Endothelial cell of umbilical vein (primary cell): ENCODE measurements at regions not wholly inside any gene's neighbourhood (a gene's known extent, or its start where the extent isn't known, plus 50 kb on each side); places are given as distances from the start of the nearest gene placed in this dataset.

ENCODE experiments used
- BruUV-seq: library from RNA; stranded (reverse); fragments of 400-500 nt; replicated peaks from 2 replicates; lab custom pipeline; 2021; lab: Mats Ljungman, UMichigan
- CTCF ChIA-PET: fragments of 300-600, 350-600 bp; sonication (Branson Sonifier 250); formaldehyde crosslinking; loops from one replicate; lab custom pipeline; 2021; ENCODE audit warnings: antibody characterized with exemption, inconsistent platforms; lab: Charles Lee
- POLR2A ChIA-PET: fragments of 300-600, 350-600 bp; sonication (Branson Sonifier 250); formaldehyde crosslinking; loops from one replicate; lab custom pipeline; 2021; ENCODE audit warnings: antibody characterized with exemption, inconsistent platforms; lab: Charles Lee
- DNase-seq: peaks from one replicate; pipeline ENCODE4 v3.0.0-alpha.2; 2011; ENCODE audit warnings: low read depth, low spot score
- FAIRE-seq: peaks from 2 replicates; lab custom pipeline; 2011; peaks lifted over from hg19 to GRCh38; lab: Jason Lieb, UNC
- H2AFZ ChIP-seq: 2 replicates; pipeline ENCODE4 v1.6.0; 2012; ENCODE audit warnings: low read depth, low read length, control low read depth, inconsistent platforms
- H3K27ac ChIP-seq: 2 replicates; pipeline ENCODE4 v1.5.1; 2011; ENCODE audit warnings: low read depth, mild to moderate bottlenecking, control low read depth, low read length, moderate library complexity; ENCODE audit not compliant: insufficient read depth
- H3K27me3 ChIP-seq, 2 experiments: 2 replicates each; pipeline versions ENCODE4 v1.6.0 to v1.6.1; 2011; ENCODE audit warnings: low read length in 2 of 2, mixed read lengths in 1 of 2; ENCODE audit not compliant: control insufficient read depth in 2 of 2, insufficient read depth in 2 of 2
- H3K36me3 ChIP-seq, 2 experiments: 2 replicates in 1 of 2; 3 replicates in 1 of 2; pipeline ENCODE4 v1.5.1; 2011; ENCODE audit warnings: low read length in 2 of 2, mild to moderate bottlenecking in 1 of 2, moderate library complexity in 1 of 2; ENCODE audit not compliant: control insufficient read depth in 2 of 2, insufficient read depth in 2 of 2; ENCODE audit errors: extremely low read depth in 1 of 2
- H3K4me1 ChIP-seq: 3 replicates; pipeline ENCODE4 v1.5.1; 2011; ENCODE audit warnings: mild to moderate bottlenecking, low read length; ENCODE audit not compliant: control insufficient read depth, insufficient read depth; ENCODE audit errors: extremely low read depth
- H3K4me2 ChIP-seq: 2 replicates; pipeline ENCODE4 v1.6.1; 2011; ENCODE audit warnings: low read length, control low read depth, mixed read lengths; ENCODE audit not compliant: insufficient read depth
- H3K4me3 ChIP-seq, 3 experiments: fragments of 200-600 bp in 1 of 3; sonication (generic), shearing (Covaris generic) in 1 of 3; replicated peaks in 1 of 3; 2 replicates each; pipeline ENCODE4 v1.5.1; 2011 to 2016; ENCODE audit warnings: control low read depth in 3 of 3, low read length in 3 of 3, mild to moderate bottlenecking in 2 of 3, inconsistent platforms in 1 of 3, low read depth in 1 of 3, moderate library complexity in 1 of 3; ENCODE audit not compliant: insufficient read depth in 1 of 3
- H3K79me2 ChIP-seq: 2 replicates; pipeline ENCODE4 v1.6.0; 2012; ENCODE audit warnings: low read length, inconsistent platforms; ENCODE audit not compliant: control insufficient read depth, insufficient read depth
- H3K9ac ChIP-seq: replicated peaks from 2 replicates; pipeline ENCODE3; 2011; ENCODE audit warnings: low read length, control low read depth; ENCODE audit not compliant: insufficient read depth; ENCODE audit errors: extremely low read depth
- H3K9me1 ChIP-seq: replicated peaks from 3 replicates; pipeline ENCODE4 v1.6.0; 2011; ENCODE audit warnings: mild to moderate bottlenecking, low read length; ENCODE audit not compliant: control insufficient read depth, insufficient read depth; ENCODE audit errors: extremely low read depth
- H3K9me3 ChIP-seq: replicated peaks from 2 replicates; pipeline ENCODE4 v1.5.1; 2012; ENCODE audit warnings: low read length, inconsistent platforms; ENCODE audit not compliant: control insufficient read depth, insufficient read depth
- H4K20me1 ChIP-seq: replicated peaks from 2 replicates; pipeline ENCODE3; 2011; ENCODE audit warnings: mild to moderate bottlenecking, low read length; ENCODE audit not compliant: control insufficient read depth, insufficient read depth; ENCODE audit errors: extremely low read depth
- CTCF ChIP-seq, 2 donors: IDR thresholded peaks; 1 replicate in 1 of 2; 2 replicates in 1 of 2; pipeline ENCODE4 v1.5.1; 2011; ENCODE audit warnings: low read length in 2 of 2, mild to moderate bottlenecking in 2 of 2, moderate library complexity in 2 of 2, control low read depth in 1 of 2, inconsistent platforms in 1 of 2, low read depth in 1 of 2; ENCODE audit not compliant: insufficient read depth in 1 of 2; ENCODE audit errors: extremely low read depth in 1 of 2
- EZH2 ChIP-seq: IDR thresholded peaks from 2 replicates; pipeline ENCODE4 v1.6.1; 2012; ENCODE audit warnings: borderline replicate concordance, low read depth, mild to moderate bottlenecking, moderate library complexity, low read length, inconsistent platforms; ENCODE audit not compliant: severe bottlenecking
- FOS ChIP-seq: IDR thresholded peaks from 2 replicates; pipeline ENCODE4 v1.6.1; 2011; ENCODE audit warnings: mild to moderate bottlenecking, low read length, moderate library complexity, borderline replicate concordance; ENCODE audit not compliant: insufficient read depth
- GATA2 ChIP-seq: IDR thresholded peaks from 2 replicates; pipeline ENCODE4 v1.7.0; 2011; ENCODE audit warnings: low read depth, mild to moderate bottlenecking, moderate library complexity, mixed read lengths, low read length; ENCODE audit not compliant: insufficient read length, insufficient read depth
- JUN ChIP-seq: IDR thresholded peaks from 2 replicates; pipeline ENCODE4 v1.6.1; 2011; ENCODE audit warnings: borderline replicate concordance, low read depth; ENCODE audit not compliant: insufficient read length, insufficient read depth
- MAX ChIP-seq: IDR thresholded peaks from 2 replicates; pipeline ENCODE4 v1.6.1; 2011; ENCODE audit not compliant: insufficient read depth, insufficient read length
- MYC ChIP-seq: IDR thresholded peaks from one replicate; pipeline ENCODE4 v1.6.1; 2011; ENCODE audit warnings: mild to moderate bottlenecking, low read depth, low read length
- POLR2A ChIP-seq: IDR thresholded peaks from 2 replicates; pipeline ENCODE4 v1.6.1; 2012; ENCODE audit warnings: low read depth, mild to moderate bottlenecking, control low read depth, low read length
- POLR2AphosphoS5 ChIP-seq: IDR thresholded peaks from 2 replicates; pipeline ENCODE4 v1.6.1; 2012; ENCODE audit warnings: low read depth, mild to moderate bottlenecking, control low read depth, low read length, moderate library complexity; ENCODE audit not compliant: insufficient read depth
- dilution Hi-C: fragments of 300-500 bp; cut with MboI; formaldehyde crosslinking; loops from one replicate; pipeline ENCODE4 v1.15.0; 2019; ENCODE audit warnings: low sequenced_read_pairs; ENCODE audit not compliant: extremely low pct_ligation_motif_present
- intact Hi-C: fragments of 100-400 bp; cut with micrococcal nuclease; formaldehyde crosslinking; loops from one replicate; pipeline ENCODE4 v1.10.0; 2022

- dilution Hi-C loops (no loop called here), intact Hi-C loops (no loop called here)
- Histone ChIP-seq H3K27ac (no peak overlapping the region), H3K9ac (no peak overlapping the region), H3K4me3 (no peak overlapping the region), H3K27me3 (no peaks in the 10 kb centered on the region), H2AFZ (no peak overlapping the region), H3K4me1 (no peaks in the 10 kb centered on the region), H3K4me2 (no peak overlapping the region), H3K9me3 (peaks cover 3% of the 10 kb centered on the region), H3K36me3 (no peaks in the 10 kb centered on the region), H3K9me1 (no peaks in the 10 kb centered on the region), H3K79me2 (no peaks in the 10 kb centered on the region), H4K20me1 (no peaks in the 10 kb centered on the region)
- TF ChIP-seq POLR2AphosphoS5 = no peak
- TF ChIP-seq GATA2 = no peak
- no peak for DNase-seq
- no peak for FAIRE-seq
- CTCF ChIA-PET = no interaction called here
- no TSS peak for BruUV-seq
- POLR2A ChIA-PET = no interaction called here
These were observed 455.0 kb upstream of the ST6GAL2 start for GRCh38 chr2:107340955-107341354.

- no peaks in the 10 kb centered on the region for H3K36me3 ChIP-seq
- POLR2A ChIA-PET = no interaction called here
- TF ChIP-seq FOS (no peak), EZH2 (no peak), CTCF (IDR thresholded peaks at IDR 0.05; ENCODE audit: extremely low read depth in 1 of 2, insufficient read depth in 1 of 2, low read depth in 1 of 2, low read length in 2 of 2) (no peak), JUN (no peak), MAX (no peak), POLR2AphosphoS5 (no peak), MYC (no peak), POLR2A (no peak), GATA2 (no peak)
- H3K4me2 ChIP-seq = no peak overlapping the region
- no peaks in the 10 kb centered on the region for H3K27me3 ChIP-seq
- DNase-seq = no peak
- H3K27ac ChIP-seq = no peak overlapping the region
- no peak overlapping the region for H3K9ac ChIP-seq
- FAIRE-seq = no peak
- no peak overlapping the region for H2AFZ ChIP-seq
- no peaks in the 10 kb centered on the region for H3K79me2 ChIP-seq
- BruUV-seq = no TSS peak
- dilution Hi-C loops (no loop called here), intact Hi-C loops (no loop called here)
- no peaks in the 10 kb centered on the region for H3K9me1 ChIP-seq
- H4K20me1 ChIP-seq = no peaks in the 10 kb centered on the region
- CTCF ChIA-PET = no interaction called here
- H3K9me3 ChIP-seq = peaks cover 1% of the 10 kb centered on the region
- no peaks in the 10 kb centered on the region for H3K4me1 ChIP-seq
- H3K4me3 ChIP-seq = no peak overlapping the region
These were observed 463.4 kb upstream of the ST6GAL2 start for GRCh38 chr2:107349329-107349728.
